ENCODE measurements at regions not wholly inside any gene's neighbourhood (a gene's known extent, or its start where the extent isn't known, plus 50 kb on each side); places are given as distances from the start of the nearest gene placed in this dataset.

DNA sequence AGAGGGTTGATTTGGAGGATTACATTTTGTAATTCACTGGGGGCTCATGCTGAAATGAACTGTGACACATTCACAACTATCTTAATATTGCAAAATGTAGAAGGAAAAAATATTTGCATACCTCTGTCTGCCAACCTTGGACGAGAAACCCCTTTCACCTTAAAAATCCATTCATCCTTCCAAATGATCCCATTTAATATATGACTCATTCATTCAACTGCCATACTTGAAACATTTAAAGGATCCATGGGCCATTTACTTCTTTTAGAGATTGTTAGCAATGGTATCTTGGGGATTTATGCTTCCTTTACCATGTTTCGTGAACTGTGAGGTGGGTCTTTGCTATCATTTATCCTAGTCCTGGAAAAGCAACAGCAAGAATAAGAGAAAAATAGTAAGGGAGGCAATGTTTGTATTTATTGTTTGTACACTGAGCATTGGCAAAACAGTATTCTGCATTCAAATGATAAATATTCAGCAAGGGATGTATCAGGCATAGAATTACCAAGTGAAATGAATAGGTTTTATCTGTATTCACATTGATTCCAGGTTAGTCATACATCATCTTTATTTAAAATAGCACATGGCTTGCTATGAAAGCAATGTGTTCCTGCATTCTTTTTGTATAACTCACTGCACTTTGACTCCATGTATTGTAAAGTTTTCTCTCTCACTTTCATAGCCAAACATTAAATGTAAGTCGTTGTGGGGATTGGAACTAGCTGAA lies 378.1 kb downstream of the NSUN3 start:
- TF ChIP-seq, protein P1, sequence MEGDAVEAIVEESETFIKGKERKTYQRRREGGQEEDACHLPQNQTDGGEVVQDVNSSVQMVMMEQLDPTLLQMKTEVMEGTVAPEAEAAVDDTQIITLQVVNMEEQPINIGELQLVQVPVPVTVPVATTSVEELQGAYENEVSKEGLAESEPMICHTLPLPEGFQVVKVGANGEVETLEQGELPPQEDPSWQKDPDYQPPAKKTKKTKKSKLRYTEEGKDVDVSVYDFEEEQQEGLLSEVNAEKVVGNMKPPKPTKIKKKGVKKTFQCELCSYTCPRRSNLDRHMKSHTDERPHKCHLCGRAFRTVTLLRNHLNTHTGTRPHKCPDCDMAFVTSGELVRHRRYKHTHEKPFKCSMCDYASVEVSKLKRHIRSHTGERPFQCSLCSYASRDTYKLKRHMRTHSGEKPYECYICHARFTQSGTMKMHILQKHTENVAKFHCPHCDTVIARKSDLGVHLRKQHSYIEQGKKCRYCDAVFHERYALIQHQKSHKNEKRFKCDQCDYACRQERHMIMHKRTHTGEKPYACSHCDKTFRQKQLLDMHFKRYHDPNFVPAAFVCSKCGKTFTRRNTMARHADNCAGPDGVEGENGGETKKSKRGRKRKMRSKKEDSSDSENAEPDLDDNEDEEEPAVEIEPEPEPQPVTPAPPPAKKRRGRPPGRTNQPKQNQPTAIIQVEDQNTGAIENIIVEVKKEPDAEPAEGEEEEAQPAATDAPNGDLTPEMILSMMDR (IDR thresholded peaks at IDR 0.05), result no peak
- no peak for TF ChIP-seq POLR2A (IDR thresholded peaks at IDR 0.05)
